ENCODE measurements at regions not wholly inside any gene's neighbourhood (a gene's known extent, or its start where the extent isn't known, plus 50 kb on each side); places are given as distances from the start of the nearest gene placed in this dataset.

DNA sequence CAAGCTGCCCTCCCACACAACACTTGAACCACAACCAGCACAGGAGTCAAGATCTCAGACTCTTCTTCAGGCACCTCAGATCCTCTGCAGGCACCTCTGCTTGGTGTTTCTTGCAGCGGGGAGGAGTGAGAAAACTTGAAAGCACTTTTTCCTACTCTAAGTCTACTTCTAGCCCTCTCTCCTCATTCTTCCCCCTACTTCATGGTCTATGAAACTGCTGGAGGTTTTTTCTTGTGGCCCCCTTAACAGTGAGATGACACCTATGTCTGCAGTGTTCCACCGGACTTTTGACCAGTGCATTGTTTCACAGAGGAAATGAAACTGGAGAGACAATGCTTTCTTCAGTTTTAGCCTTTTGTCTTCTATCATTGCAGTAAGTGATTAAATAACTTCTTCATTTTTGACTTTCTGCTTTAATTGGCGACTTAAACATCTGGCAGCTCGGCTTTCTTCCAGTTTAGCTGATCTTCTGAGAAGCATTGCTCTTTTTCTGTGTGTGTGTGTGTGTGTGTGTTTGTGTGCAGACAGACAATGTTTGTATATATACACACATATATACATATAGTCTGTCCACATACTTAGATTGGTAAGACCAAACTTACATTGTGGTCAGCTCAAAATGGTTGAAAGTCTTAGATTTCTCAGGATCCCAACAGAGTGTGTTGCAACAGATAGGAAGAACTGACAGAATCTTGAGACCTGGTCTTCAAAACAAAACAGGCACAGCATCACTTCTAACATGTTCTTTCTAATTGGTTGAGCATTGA is 1474.0 kb upstream of the TMEFF2 start:
- no peaks in the 10 kb centered on the region for H3K4me1 ChIP-seq
- 70 to 79% (median 71%) methylated on average over 4 of the region's 4 CpGs for WGBS, 5 donors
- intact Hi-C loops (cut with DNase I; ENCODE audit: low total_unique reads), result no loop called here
- TF ChIP-seq POLR2AphosphoS5 (IDR thresholded peaks at IDR 0.05) (no peak), POLR2A (IDR thresholded peaks at IDR 0.05) (no peak)
- TF ChIP-seq, protein P1, sequence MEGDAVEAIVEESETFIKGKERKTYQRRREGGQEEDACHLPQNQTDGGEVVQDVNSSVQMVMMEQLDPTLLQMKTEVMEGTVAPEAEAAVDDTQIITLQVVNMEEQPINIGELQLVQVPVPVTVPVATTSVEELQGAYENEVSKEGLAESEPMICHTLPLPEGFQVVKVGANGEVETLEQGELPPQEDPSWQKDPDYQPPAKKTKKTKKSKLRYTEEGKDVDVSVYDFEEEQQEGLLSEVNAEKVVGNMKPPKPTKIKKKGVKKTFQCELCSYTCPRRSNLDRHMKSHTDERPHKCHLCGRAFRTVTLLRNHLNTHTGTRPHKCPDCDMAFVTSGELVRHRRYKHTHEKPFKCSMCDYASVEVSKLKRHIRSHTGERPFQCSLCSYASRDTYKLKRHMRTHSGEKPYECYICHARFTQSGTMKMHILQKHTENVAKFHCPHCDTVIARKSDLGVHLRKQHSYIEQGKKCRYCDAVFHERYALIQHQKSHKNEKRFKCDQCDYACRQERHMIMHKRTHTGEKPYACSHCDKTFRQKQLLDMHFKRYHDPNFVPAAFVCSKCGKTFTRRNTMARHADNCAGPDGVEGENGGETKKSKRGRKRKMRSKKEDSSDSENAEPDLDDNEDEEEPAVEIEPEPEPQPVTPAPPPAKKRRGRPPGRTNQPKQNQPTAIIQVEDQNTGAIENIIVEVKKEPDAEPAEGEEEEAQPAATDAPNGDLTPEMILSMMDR (IDR thresholded peaks at IDR 0.05 in 8 of 11, conservative IDR thresholded peaks at IDR 0.05 in 3 of 11), result no peak
- H3K27ac ChIP-seq, result no peak overlapping the region
- H3K36me3 ChIP-seq, result no peaks in the 10 kb centered on the region
- H3K4me3 ChIP-seq, result no peak overlapping the region
- no peak for DNase-seq
- H3K9me3 ChIP-seq, result no peaks in the 10 kb centered on the region
- no peaks in the 10 kb centered on the region for H3K27me3 ChIP-seq (replicated peaks in 1 of 7)

DNA sequence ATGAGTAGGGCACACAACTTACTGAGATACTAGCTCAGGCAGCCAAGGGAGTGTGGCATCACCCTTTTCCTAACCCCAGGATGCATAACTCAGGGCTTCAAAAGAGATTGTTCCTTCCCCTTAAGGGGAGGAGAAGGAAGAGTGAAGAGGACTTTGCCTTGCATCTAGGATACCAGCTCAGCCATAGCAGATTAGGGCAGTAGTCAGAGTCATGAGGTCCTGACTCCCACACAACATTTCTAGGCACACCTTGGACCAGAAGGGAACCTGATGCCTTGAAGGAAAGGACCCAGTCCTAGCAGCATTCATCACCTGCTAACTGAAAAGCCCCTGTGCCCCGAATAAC is 1433.2 kb upstream of the TMEFF2 start:
- 80 to 100% (median 89%) methylated on average over 1 of the region's 1 CpG for WGBS, 5 donors
- no peaks in the 10 kb centered on the region for H3K27me3 ChIP-seq (replicated peaks in 1 of 7)
- H3K4me1 ChIP-seq, result no peaks in the 10 kb centered on the region
- no peak overlapping the region for H3K4me3 ChIP-seq
- H3K27ac ChIP-seq, result no peak overlapping the region
- H3K36me3 ChIP-seq, result no peaks in the 10 kb centered on the region
- intact Hi-C loops (cut with DNase I; ENCODE audit: low total_unique reads), result no loop called here
- TF ChIP-seq, protein P1 (IDR thresholded peaks at IDR 0.05 in 8 of 11, conservative IDR thresholded peaks at IDR 0.05 in 3 of 11), result no peak
- TF ChIP-seq POLR2AphosphoS5 (IDR thresholded peaks at IDR 0.05) (no peak), POLR2A (IDR thresholded peaks at IDR 0.05) (no peak)
- H3K9me3 ChIP-seq, result peaks cover 0 to 31% (median 9%) of the 10 kb centered on the region in 8 donors
- DNase-seq, result no peak

DNA sequence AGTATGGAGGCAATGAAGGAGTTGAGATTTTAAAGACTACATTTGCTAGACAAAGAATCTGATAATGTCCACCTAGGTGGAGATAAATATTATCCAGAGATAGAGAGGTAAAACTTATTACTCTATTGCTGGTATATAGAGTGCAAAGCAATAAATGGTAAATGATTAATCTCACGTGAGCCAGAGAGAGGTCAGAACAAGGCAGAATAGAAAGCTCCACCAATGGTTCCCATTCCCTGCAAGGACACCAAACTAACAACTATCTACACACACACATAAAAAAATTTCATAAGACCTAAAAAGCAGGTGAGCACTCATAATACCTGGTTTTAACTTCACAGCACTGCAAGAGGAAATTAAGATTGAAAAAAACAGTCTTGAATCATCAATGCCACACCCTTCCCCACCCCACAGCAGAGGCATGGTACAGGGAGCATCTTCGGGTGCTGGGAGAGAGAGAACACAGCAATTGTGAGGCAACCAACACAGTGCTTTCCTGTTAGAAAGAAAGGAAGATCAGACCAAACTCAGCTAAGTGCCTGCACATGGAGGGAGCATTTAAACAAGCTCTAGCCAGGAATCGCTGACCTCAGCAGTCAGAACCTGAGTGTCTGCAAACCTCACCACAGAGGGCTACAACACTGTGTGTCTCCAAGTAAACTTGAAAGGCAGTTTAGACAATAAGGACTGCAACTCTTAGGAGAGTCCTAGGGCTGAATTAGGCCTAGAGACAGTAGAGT is 1432.6 kb upstream of the TMEFF2 start:
- Histone ChIP-seq H3K27ac (no peak overlapping the region), H3K4me1 (no peaks in the 10 kb centered on the region), H3K9me3 (peaks cover 0 to 31% (median 9%) of the 10 kb centered on the region in 8 donors), H3K36me3 (no peaks in the 10 kb centered on the region), H3K27me3 (replicated peaks in 1 of 7) (no peaks in the 10 kb centered on the region), H3K4me3 (no peak overlapping the region)
- intact Hi-C loops (cut with DNase I; ENCODE audit: low total_unique reads), result no loop called here
- TF ChIP-seq, protein P1 (IDR thresholded peaks at IDR 0.05 in 8 of 11, conservative IDR thresholded peaks at IDR 0.05 in 3 of 11), result no peak
- no peak for TF ChIP-seq POLR2A (IDR thresholded peaks at IDR 0.05)
- TF ChIP-seq POLR2AphosphoS5 (IDR thresholded peaks at IDR 0.05), result no peak
- WGBS, 5 donors, result 52 to 85% (median 71%) methylated on average over 3 of the region's 3 CpGs
- DNase-seq, result peak; percentile 25

GRCh38 chr2:193608451-193608850 is 1413.7 kb upstream of the TMEFF2 start:
- no peak for DNase-seq
- TF ChIP-seq, protein P1 (IDR thresholded peaks at IDR 0.05 in 8 of 11, conservative IDR thresholded peaks at IDR 0.05 in 3 of 11), result no peak
- TF ChIP-seq POLR2A (IDR thresholded peaks at IDR 0.05), result no peak
- no peak for TF ChIP-seq POLR2AphosphoS5 (IDR thresholded peaks at IDR 0.05)
- intact Hi-C loops (cut with DNase I; ENCODE audit: low total_unique reads), result no loop called here
- no peaks in the 10 kb centered on the region for H3K4me1 ChIP-seq
- H3K9me3 ChIP-seq, result no peaks in the 10 kb centered on the region
- no peak overlapping the region for H3K4me3 ChIP-seq
- H3K27me3 ChIP-seq (replicated peaks in 1 of 7), result no peaks in the 10 kb centered on the region
- no peak overlapping the region for H3K27ac ChIP-seq
- H3K36me3 ChIP-seq, result no peaks in the 10 kb centered on the region

Data from spleen (tissue), 11 donors.